Hepatocyte (in vitro differentiated cells): ENCODE measurements at regions not wholly inside any gene's neighbourhood (a gene's known extent, or its start where the extent isn't known, plus 50 kb on each side); places are given as distances from the start of the nearest gene placed in this dataset.

ENCODE experiments used
- CTCF ChIP-seq: fragments of 200-600 bp; sonication (generic); IDR thresholded peaks from 2 replicates; pipeline ENCODE4 v1.5.1; 2016; ENCODE audit warnings: antibody characterized with exemption, mild to moderate bottlenecking; ENCODE audit not compliant: poor library complexity
- EZH2 ChIP-seq: fragments of 200-600 bp; sonication (generic); IDR thresholded peaks from 2 replicates; pipeline ENCODE4 v1.6.1; 2016; ENCODE audit warnings: antibody characterized with exemption, mild to moderate bottlenecking, borderline replicate concordance
- EZH2phosphoT487 ChIP-seq: fragments of 200-600 bp; sonication (generic); IDR thresholded peaks from one replicate; pipeline ENCODE4 v1.6.1; 2018; ENCODE audit warnings: antibody characterized with exemption, mild to moderate bottlenecking, low read depth, moderate library complexity; ENCODE audit not compliant: unreplicated experiment, severe bottlenecking

GRCh38 chr11:129270446-129270845 lies 78.3 kb upstream of the ARHGAP32 start:
- TF ChIP-seq EZH2: no peak
- TF ChIP-seq CTCF: no peak
- TF ChIP-seq EZH2phosphoT487: no peak
